GM19324 (cell line): ENCODE measurements at regions not wholly inside any gene's neighbourhood (a gene's known extent, or its start where the extent isn't known, plus 50 kb on each side); places are given as distances from the start of the nearest gene placed in this dataset.

Experiments used
- ATAC-seq: cut with Tn5 transposase; IDR thresholded peaks from one replicate; pipeline ENCODE4 v1.9.1; 2021; ENCODE audit warnings: mild to moderate bottlenecking, moderate library complexity; ENCODE audit not compliant: unreplicated experiment, low FRiP score

- ATAC-seq, result no peak
Measured at GRCh38 chr4:138964716-138965426, 50.7 kb upstream of the NOCT start.

- no peak for ATAC-seq
Measured at GRCh38 chr4:138963412-138963811, 52.2 kb upstream of the NOCT start.

- no peak for ATAC-seq
Measured at GRCh38 chr4:138961664-138962063, 53.9 kb upstream of the NOCT start.

DNA sequence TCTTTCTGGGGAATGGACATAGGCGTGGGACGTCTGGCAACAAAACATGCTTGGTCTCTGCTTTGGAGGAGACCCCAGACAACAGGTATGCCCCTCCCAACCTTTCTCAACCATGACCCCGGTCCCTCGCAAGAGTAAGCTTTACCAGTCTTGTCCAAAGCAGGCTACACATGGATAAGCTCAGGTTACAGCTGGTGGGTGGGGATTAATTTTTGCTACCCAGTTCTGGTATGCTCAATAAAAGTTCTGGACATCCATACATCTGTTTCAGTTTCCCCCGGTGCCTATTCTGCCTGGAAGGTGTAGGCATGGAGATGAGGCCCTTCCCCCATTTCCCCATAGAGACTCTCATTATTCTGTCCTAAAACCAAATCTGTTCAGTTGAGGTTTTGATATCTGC, 54.5 kb upstream of the NOCT start:
- ATAC-seq, result no peak

GRCh38 chr4:138960175-138960710, 55.3 kb upstream of the NOCT start:
- no peak for ATAC-seq

DNA sequence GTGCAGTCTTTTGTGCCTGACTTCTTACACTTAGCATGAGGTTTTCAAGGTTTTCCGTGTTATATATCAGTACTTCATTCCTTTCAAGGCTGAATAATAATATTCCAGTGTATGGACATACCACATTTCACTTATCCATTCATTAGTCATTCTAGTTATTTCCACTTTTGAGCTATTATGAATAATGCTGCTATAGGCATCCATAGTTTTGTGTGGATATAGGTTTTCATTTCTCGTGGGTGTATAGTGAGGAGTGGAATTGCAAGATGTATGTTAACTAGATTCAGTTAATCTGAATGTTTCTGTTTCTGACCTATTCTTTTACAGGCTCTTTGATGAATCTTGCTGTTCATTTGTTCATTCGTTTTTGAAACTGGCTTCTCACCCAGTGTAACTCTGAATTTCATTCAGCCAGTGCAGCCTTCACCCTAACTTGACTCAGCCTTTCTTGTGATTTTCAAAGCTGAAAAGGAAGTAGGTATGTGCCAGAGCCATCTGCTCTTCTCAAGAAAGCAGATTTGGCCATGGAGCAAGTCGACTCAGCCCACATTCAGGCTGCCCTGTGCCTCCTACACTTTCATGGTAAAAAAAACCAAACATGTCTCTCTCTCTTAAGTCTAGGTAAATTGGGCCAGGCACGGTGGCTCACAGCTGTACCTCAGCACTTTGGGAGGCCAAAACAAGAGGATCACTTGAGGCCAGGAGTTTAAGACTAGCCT, 56.3 kb upstream of the NOCT start:
- no peak for ATAC-seq

- ATAC-seq, result no peak
Measured at GRCh38 chr4:138958519-138958918, 57.1 kb upstream of the NOCT start.

GRCh38 chr4:138957302-138957701, 58.3 kb upstream of the NOCT start:
- no peak for ATAC-seq

DNA sequence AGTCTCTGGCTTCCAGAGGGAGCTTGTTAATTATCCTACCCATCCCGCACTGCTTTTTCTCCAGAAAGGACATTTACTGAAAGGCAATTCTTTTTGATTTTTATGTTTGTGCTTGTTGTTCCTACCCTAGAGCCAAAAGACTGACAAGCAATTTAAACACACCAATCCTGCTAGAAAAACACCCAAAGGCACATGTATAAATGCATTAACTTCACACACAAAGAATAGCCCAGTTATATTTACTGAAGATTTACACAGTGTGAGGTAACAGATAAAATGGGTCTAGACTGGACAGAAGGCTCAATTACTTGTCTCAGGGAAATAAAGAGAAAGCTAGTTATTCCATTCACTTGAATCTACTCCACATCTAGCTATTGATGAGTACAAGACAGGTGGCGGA, 61.2 kb upstream of the NOCT start:
- no peak for ATAC-seq

DNA sequence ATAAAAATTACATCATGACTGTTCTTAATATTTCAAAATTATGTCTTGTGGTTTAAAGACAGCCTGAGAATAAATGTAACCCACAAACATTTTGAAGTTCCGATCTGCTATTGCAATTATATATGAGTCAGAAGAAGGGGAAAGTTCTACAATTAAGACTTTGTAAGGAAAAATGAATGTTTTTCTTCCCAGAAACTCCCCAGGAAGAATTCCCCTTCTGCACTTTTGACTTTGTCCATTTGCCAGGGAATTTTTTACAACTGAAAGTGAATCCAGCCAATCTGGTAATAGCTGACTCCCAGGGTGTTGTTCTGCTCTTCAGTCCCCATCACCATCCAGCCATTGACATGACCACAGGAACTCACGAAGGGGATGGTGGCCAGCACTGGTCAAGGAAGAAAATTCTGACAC, 61.6 kb upstream of the NOCT start:
- no peak for ATAC-seq

DNA sequence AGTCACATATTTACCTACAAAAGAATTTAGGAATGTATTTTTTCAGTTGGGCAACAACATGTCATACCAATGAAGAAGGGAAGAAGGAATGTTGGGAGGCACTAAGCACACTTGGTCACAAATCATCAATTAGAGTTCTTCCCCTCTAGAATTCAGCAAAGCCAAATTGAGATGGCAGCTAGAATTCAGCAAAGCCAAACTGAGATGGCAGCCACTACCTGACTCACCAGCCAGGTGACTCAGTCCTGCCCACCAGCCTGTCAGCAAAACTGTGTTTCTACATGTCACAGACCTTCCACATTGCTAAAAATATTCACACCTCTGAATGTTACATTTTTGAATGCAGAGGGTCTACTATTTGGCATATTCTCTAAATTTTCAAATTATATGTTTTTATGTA, 63.2 kb upstream of the NOCT start:
- no peak for ATAC-seq

GRCh38 chr4:138951764-138952163, 63.8 kb upstream of the NOCT start:
- ATAC-seq, result no peak

- no peak for ATAC-seq
Measured at GRCh38 chr4:138949866-138950265, 65.7 kb upstream of the NOCT start.

- ATAC-seq, result no peak
Measured at GRCh38 chr4:138948918-138949317, 66.7 kb upstream of the NOCT start.

- no peak for ATAC-seq
Measured at GRCh38 chr4:138946306-138946705, 69.3 kb upstream of the NOCT start.

DNA sequence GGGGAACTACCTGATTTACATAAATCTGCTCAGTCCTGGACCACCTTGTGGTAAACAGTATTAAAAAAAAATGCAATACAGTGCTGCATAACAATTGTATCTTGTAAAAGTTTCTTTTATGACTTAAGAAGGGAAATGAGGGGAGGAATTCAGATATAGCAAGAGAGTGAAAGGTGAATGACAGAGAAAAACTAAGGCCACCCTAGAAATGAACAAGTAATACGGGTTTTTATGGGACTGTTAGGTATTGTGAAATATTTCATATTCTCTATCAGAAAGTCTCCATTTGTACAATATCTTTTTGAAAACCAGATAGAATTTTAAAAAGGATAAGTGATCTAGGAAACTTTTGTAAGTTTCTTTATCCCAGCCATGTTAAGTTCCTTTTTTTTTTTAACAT, 69.7 kb upstream of the NOCT start:
- no peak for ATAC-seq

GRCh38 chr4:138945401-138945800, 70.2 kb upstream of the NOCT start:
- no peak for ATAC-seq

DNA sequence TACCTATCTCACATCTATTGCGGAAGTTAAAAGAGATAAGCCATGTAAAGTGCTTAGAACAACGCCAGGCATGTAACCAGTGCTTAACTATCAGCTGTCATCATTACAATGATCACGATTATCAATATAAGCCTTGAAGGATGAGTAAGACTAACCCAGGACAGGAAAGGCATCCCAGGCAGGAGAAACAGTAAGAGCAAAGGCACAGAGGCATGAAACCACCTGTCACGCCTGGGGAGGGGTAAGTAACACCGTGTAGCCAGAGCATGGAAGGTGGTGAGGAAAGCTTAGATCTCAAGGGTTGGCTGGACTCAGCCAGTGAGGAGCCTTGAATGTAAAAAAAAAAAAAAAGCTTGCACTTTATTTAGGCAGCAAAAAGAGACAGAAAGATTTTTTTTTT, 71.7 kb upstream of the NOCT start:
- no peak for ATAC-seq

- ATAC-seq, result no peak
Measured at GRCh38 chr4:138941037-138941436, 74.5 kb upstream of the NOCT start.

GRCh38 chr4:138939960-138940359, 75.6 kb upstream of the NOCT start:
- ATAC-seq, result no peak

- ATAC-seq, result peak; percentile 78
Measured at GRCh38 chr4:138938366-138938690, 77.3 kb upstream of the NOCT start.

GRCh38 chr4:138935135-138935807, 80.3 kb upstream of the NOCT start:
- ATAC-seq, result no peak
